H1 (cell line): ENCODE measurements at regions not wholly inside any gene's neighbourhood (a gene's known extent, or its start where the extent isn't known, plus 50 kb on each side); places are given as distances from the start of the nearest gene placed in this dataset.

Experiments used
- CEBPB ChIP-seq: IDR thresholded peaks from 2 replicates; pipeline ENCODE4 v1.6.1; 2012; ENCODE audit warnings: low read depth, low read length
- EP300 ChIP-seq, 2 experiments: IDR thresholded peaks; 1 replicate in 1 of 2; 2 replicates in 1 of 2; pipeline ENCODE4 v1.6.1; 2011 to 2012; ENCODE audit warnings: low read depth in 2 of 2, low read length in 2 of 2, mild to moderate bottlenecking in 2 of 2, borderline replicate concordance in 1 of 2, inconsistent platforms in 1 of 2, moderate library complexity in 1 of 2
- JUND ChIP-seq: IDR thresholded peaks from 2 replicates; pipeline ENCODE4 v1.6.1; 2011; ENCODE audit warnings: mild to moderate bottlenecking, improper control_type of control experiment, low read length
- RAD21 ChIP-seq, 2 experiments: IDR thresholded peaks in 1 of 2; conservative IDR thresholded peaks in 1 of 2; 2 replicates each; pipeline ENCODE4 v1.6.1; 2011; ENCODE audit warnings: low read depth in 2 of 2, low read length in 2 of 2, improper control_type of control experiment in 1 of 2, inconsistent platforms in 1 of 2, mild to moderate bottlenecking in 1 of 2, moderate library complexity in 1 of 2
- RBBP5 ChIP-seq: IDR thresholded peaks from 2 replicates; pipeline ENCODE4 v1.7.1; 2012; ENCODE audit warnings: low read depth, mild to moderate bottlenecking, inconsistent platforms, low read length, moderate library complexity, borderline replicate concordance
- SP1 ChIP-seq: IDR thresholded peaks from 2 replicates; pipeline ENCODE4 v1.6.1; 2011; ENCODE audit warnings: low read depth, low read length
- SRF ChIP-seq: IDR thresholded peaks from 2 replicates; pipeline ENCODE4 v1.6.1; 2011; ENCODE audit warnings: mild to moderate bottlenecking, low read depth, low read length, moderate library complexity
- ZNF274 ChIP-seq: IDR thresholded peaks from 2 replicates; pipeline ENCODE4 v1.7.0; 2012; ENCODE audit warnings: low read length, borderline replicate concordance; ENCODE audit errors: extremely low read depth

GRCh38 chr5:91687430-91687829, 304.3 kb upstream of the ARRDC3 start (continued):
- TF ChIP-seq EP300 (IDR thresholded peaks at IDR 0.05; ENCODE audit: borderline replicate concordance in 1 of 2, low read depth in 2 of 2, low read length in 2 of 2) (no peak), RAD21 (IDR thresholded peaks at IDR 0.05 in 1 of 2, conservative IDR thresholded peaks at IDR 0.05 in 1 of 2; ENCODE audit: low read depth in 2 of 2, low read length in 2 of 2) (no peak), SP1 (no peak), SRF (no peak), CEBPB (no peak), JUND (no peak), ZNF274 (no peak), RBBP5 (no peak)
